Transverse colon (tissue), 4 donors: ENCODE measurements at regions not wholly inside any gene's neighbourhood (a gene's known extent, or its start where the extent isn't known, plus 50 kb on each side); places are given as distances from the start of the nearest gene placed in this dataset.

Source experiments
- DNase-seq: peaks from one replicate; pipeline ENCODE4 v3.0.0-alpha.2; 2019
- H3K27ac ChIP-seq, 4 donors: fragments of 200-600 bp; sonication (generic); 2 replicates each; pipeline ENCODE4 v1.5.1; 2016 to 2018; ENCODE audit warnings: inconsistent platforms in 4 of 4
- H3K27me3 ChIP-seq: fragments of 200-600 bp; sonication (generic); 2 replicates; pipeline ENCODE4 v1.5.1; 2017; ENCODE audit warnings: inconsistent platforms
- H3K36me3 ChIP-seq, 4 donors: fragments of 200-600 bp; sonication (generic); 2 replicates each; pipeline ENCODE4 v1.5.1; 2017 to 2019; ENCODE audit warnings: inconsistent platforms in 4 of 4
- H3K4me1 ChIP-seq, 4 donors: fragments of 200-600 bp; sonication (generic); 2 replicates each; pipeline ENCODE4 v1.5.1; 2017 to 2020; ENCODE audit warnings: inconsistent platforms in 4 of 4
- H3K4me3 ChIP-seq, 4 donors: fragments of 200-600 bp; sonication (generic); 1 replicate in 1 of 4; 2 replicates in 3 of 4; pipeline versions ENCODE4 v1.5.1 to v1.6.1; 2017 to 2019; ENCODE audit warnings: inconsistent platforms in 4 of 4
- H3K9me3 ChIP-seq, 2 donors: fragments of 200-600 bp; sonication (generic); 2 replicates each; pipeline ENCODE4 v1.5.1; 2017 to 2019; ENCODE audit warnings: inconsistent platforms in 2 of 2
- EP300 ChIP-seq: sonication (generic); formaldehyde crosslinking; IDR thresholded peaks from one replicate; pipeline ENCODE4 v1.6.1; 2017; ENCODE audit warnings: antibody characterized with exemption, low read depth
- POLR2A ChIP-seq: fragments of 450-650 bp; IDR thresholded peaks from one replicate; pipeline ENCODE4 v1.6.1; 2016; ENCODE audit warnings: antibody characterized with exemption, mild to moderate bottlenecking, moderate library complexity
- POLR2AphosphoS5 ChIP-seq, 3 donors: sonication (generic); formaldehyde crosslinking; IDR thresholded peaks; one replicate each; pipeline ENCODE4 v1.6.1; 2016; ENCODE audit warnings: antibody characterized with exemption in 3 of 3
- WGBS, 2 donors: methylation state at CpG; one replicate each; pipeline ENCODE4 v1.1.5; 2018; ENCODE audit warnings: low coverage in 1 of 2; 5-methylcytosine and 5-hydroxymethylcytosine counted together
- in situ Hi-C, 4 donors: fragments of 200-750 bp; cut with MboI; loops; one replicate each; pipeline versions ENCODE4 v1.15.0 to v1.15.1; 2017; ENCODE audit warnings: low sequenced_read_pairs in 3 of 4, low pct_ligation_motif_present in 1 of 4, low pct_unique_long_range_greater_than_20kb in 1 of 4
- intact Hi-C: fragments of 100-400 bp; cut with DNase I; formaldehyde crosslinking; loops from one replicate; pipeline ENCODE4 v1.15.1; 2023; ENCODE audit warnings: low total_unique reads
- TF ChIP-seq, protein P1 (sequence below), 5 experiments: fragments of 200-600 bp in 3 of 5; fragments of 450-650 bp in 2 of 5; sonication (generic) in 3 of 5; IDR thresholded peaks; 1 replicate in 2 of 5; 2 replicates in 3 of 5; pipeline ENCODE4 v1.5.1; 2016 to 2017; ENCODE audit warnings: antibody characterized with exemption in 5 of 5, inconsistent platforms in 3 of 5, mild to moderate bottlenecking in 2 of 5, moderate library complexity in 1 of 5

DNA sequence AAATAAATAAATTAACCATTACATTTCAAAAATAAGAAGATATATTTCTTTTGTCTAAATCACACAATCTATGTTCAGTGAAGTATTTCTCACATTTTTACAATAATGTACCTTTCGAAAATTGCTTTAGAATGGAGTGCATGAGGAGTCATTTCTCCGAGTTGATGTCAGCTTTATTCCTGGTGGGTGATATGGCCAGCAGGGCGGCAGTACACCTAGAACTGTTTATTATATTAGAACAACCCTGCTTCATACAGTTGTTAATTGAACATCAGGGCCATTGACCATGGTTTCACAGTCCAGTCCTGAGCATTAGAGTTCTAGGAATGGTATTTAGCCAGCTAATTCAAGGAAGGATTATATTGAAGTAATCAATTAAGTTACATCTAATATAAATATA is 696.3 kb upstream of the SLC10A2 start:
- in situ Hi-C loops: no loop called here
- intact Hi-C loops: no loop called here
- TF ChIP-seq POLR2A (no peak), POLR2AphosphoS5 (IDR thresholded peaks at IDR 0.05) (no peak), EP300 (no peak)
- TF ChIP-seq, protein P1, sequence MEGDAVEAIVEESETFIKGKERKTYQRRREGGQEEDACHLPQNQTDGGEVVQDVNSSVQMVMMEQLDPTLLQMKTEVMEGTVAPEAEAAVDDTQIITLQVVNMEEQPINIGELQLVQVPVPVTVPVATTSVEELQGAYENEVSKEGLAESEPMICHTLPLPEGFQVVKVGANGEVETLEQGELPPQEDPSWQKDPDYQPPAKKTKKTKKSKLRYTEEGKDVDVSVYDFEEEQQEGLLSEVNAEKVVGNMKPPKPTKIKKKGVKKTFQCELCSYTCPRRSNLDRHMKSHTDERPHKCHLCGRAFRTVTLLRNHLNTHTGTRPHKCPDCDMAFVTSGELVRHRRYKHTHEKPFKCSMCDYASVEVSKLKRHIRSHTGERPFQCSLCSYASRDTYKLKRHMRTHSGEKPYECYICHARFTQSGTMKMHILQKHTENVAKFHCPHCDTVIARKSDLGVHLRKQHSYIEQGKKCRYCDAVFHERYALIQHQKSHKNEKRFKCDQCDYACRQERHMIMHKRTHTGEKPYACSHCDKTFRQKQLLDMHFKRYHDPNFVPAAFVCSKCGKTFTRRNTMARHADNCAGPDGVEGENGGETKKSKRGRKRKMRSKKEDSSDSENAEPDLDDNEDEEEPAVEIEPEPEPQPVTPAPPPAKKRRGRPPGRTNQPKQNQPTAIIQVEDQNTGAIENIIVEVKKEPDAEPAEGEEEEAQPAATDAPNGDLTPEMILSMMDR (IDR thresholded peaks at IDR 0.05): no peak
- DNase-seq: no peak
- no peaks in the 10 kb centered on the region for H3K27me3 ChIP-seq
- H3K4me3 ChIP-seq: no peak overlapping the region
- H3K9me3 ChIP-seq: no peaks in the 10 kb centered on the region
- H3K4me1 ChIP-seq: no peaks in the 10 kb centered on the region
- no peaks in the 10 kb centered on the region for H3K36me3 ChIP-seq
- H3K27ac ChIP-seq: no peak overlapping the region
- WGBS, 2 donors: 80 to 87% methylated on average over 3 of the region's 3 CpGs

DNA sequence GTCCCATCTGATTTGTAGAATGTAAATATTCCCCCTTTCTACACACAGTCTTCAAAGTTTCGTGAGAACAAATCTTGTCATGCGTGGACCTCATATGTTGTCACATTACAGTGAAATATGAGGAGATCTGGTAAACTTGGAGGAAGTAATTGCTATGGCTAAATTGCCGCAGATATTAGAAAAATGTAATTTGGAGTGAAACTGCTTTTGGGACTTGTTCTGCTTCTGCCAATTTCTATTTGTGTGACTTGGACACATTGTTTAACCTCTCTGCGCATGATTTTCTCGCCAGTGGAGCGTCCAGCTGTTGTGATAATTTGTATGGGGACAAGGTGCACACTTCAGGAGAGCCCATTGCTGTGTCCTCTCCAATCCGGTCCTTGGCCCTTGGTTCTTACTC is 693.1 kb upstream of the SLC10A2 start:
- no peaks in the 10 kb centered on the region for H3K9me3 ChIP-seq
- intact Hi-C loops (loop anchor here (10.0 kb wide), 1 partner anchor 1565 kb away; no protein-coding TSS in a partner anchor), in situ Hi-C loops (no loop called here)
- TF ChIP-seq POLR2A: no peak
- no peak for TF ChIP-seq POLR2AphosphoS5 (IDR thresholded peaks at IDR 0.05)
- TF ChIP-seq, protein P1 (IDR thresholded peaks at IDR 0.05): no peak
- TF ChIP-seq EP300: no peak
- H3K27me3 ChIP-seq: no peaks in the 10 kb centered on the region
- no peaks in the 10 kb centered on the region for H3K4me1 ChIP-seq
- H3K4me3 ChIP-seq: no peak overlapping the region
- 64 to 66% methylated on average over 6 to 7 of the region's 7 CpGs for WGBS, 2 donors
- no peaks in the 10 kb centered on the region for H3K36me3 ChIP-seq
- no peak for DNase-seq
- H3K27ac ChIP-seq: no peak overlapping the region

DNA sequence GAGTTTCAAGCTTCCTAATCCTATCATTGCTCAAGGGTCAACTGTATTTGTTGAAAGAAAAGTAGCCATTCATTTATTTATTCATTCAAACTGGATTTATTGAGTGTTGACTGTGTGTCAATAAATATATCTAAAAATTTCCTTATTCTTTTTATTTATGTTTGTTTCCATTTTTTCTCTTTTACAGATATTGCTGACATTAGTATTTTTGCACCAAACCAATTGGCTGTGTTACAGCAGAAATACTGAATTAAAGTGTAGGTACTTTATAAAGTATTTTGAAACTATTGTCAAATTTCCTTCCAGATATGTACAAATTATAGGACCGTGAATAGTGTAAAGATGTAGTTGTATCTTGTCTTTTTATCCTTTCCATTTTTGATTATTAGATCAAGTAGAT is 692.0 kb upstream of the SLC10A2 start:
- Histone ChIP-seq H3K4me1 (no peaks in the 10 kb centered on the region), H3K4me3 (no peak overlapping the region), H3K36me3 (no peaks in the 10 kb centered on the region), H3K27ac (no peak overlapping the region), H3K27me3 (no peaks in the 10 kb centered on the region), H3K9me3 (no peaks in the 10 kb centered on the region)
- DNase-seq: no peak
- WGBS, 2 donors: 85 to 87% methylated on average over 1 of the region's 1 CpG
- in situ Hi-C loops: no loop called here
- intact Hi-C loops: loop anchor here (10.0 kb wide), 1 partner anchor 1563 kb away; no protein-coding TSS in a partner anchor
- TF ChIP-seq EP300 (no peak), POLR2AphosphoS5 (IDR thresholded peaks at IDR 0.05) (no peak), POLR2A (no peak)
- TF ChIP-seq, protein P1 (IDR thresholded peaks at IDR 0.05): no peak

DNA sequence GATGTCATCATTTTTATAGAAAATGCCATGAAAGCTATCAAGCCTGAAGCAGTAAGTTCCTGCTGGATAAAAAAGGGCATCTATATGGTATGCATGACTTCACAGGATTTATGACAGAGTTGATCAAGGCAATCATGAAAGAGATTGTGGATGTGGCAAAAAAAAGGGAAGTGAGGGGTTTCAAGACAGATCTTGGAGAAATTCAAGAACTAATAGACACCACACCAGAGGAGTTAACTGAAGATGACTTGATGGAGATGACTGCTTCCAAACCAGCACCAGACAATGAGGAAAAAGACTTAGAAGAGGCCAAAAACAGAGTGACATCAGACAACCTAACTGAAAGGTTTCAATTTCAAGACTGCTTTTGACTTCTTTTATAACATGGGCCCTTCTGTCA is 691.1 kb upstream of the SLC10A2 start:
- no peaks in the 10 kb centered on the region for H3K27me3 ChIP-seq
- in situ Hi-C loops: no loop called here
- H3K4me3 ChIP-seq: no peak overlapping the region
- TF ChIP-seq, protein P1 (IDR thresholded peaks at IDR 0.05): no peak
- TF ChIP-seq EP300: no peak
- TF ChIP-seq POLR2A: no peak
- TF ChIP-seq POLR2AphosphoS5 (IDR thresholded peaks at IDR 0.05): no peak
- no peaks in the 10 kb centered on the region for H3K9me3 ChIP-seq
- H3K27ac ChIP-seq: no peak overlapping the region
- no peaks in the 10 kb centered on the region for H3K36me3 ChIP-seq
- no peak for DNase-seq
- intact Hi-C loops: loop anchor here (10.0 kb wide), 1 partner anchor 1563 kb away; no protein-coding TSS in a partner anchor
- no peaks in the 10 kb centered on the region for H3K4me1 ChIP-seq
